Stimulated activated memory B cell treated with anti-CD40 and anti-IgM and Interleukin-4, amounts not matched to agents 10 μg/mL and 1 μg/mL and 100 μg/mL, for 72 hours (primary cell): ENCODE measurements at regions not wholly inside any gene's neighbourhood (a gene's known extent, or its start where the extent isn't known, plus 50 kb on each side); places are given as distances from the start of the nearest gene placed in this dataset.

ENCODE experiments used
- ATAC-seq: fragments of 150-1000 bp; cut with Tn5 transposase; 2 replicates; pipeline ENCODE4 v1.10.0; 2021
- H3K27ac Mint-ChIP-seq: one replicate; pipeline ENCODE4 v1.8.0; 2022; ENCODE audit warnings: mild to moderate bottlenecking, mixed read lengths
- H3K27me3 Mint-ChIP-seq: one replicate; pipeline ENCODE4 v1.8.0; 2022; ENCODE audit warnings: mixed read lengths
- H3K36me3 Mint-ChIP-seq: one replicate; pipeline ENCODE4 v1.8.0; 2022; ENCODE audit warnings: mixed read lengths
- H3K4me1 Mint-ChIP-seq: one replicate; pipeline ENCODE4 v1.8.0; 2022; ENCODE audit warnings: mixed read lengths
- H3K4me3 Mint-ChIP-seq: one replicate; pipeline ENCODE4 v1.8.0; 2022; ENCODE audit warnings: mild to moderate bottlenecking, moderate library complexity, mixed read lengths
- H3K9me3 Mint-ChIP-seq: one replicate; pipeline ENCODE4 v1.8.0; 2022; ENCODE audit warnings: mixed read lengths

DNA sequence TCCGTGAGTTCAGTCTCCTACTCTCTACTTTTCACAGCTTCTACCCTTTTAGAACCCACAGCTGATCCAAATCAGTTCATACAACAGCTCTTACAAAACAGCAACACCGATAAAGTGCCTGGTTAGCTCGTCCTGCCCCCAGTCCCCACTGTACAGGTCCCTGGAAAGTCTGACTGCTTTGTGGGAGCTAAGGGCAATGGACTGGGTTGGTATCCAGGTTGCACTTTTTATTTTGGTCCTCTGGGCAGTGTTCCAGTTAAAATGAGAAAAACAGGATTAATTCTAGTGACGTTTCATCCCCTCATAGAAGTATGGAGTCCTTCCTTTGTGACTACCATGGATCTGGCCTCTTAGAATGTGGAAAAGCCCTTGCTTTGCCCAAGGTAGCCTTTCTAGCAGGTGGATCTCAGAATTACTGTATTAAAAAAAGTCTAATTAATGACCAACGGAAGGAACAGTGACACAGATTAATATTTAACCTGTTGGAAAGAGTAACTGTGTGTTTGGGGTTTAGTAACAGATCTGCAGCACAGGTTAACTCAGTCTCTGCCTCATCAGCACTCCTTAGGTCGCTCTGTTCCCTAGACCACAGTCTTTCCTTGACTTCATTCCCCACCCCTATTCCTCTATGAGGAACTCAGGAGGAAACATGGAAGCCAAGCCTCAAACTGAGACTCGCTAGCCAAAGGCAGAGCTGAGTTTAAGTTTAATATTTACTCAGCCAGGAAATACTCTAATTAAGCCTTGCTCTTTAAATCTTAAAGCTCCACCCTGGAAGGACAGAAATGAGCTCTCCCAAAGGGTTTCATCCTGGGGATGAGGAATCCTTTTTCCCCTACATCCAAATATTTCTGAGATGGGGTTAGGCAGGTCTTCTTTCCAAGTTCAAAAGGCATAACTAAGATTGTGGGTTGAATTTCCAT is 52.8 kb upstream of the ITGA6 start:
- Mint-ChIP-seq H3K36me3 (peaks cover 4% of the 10 kb centered on the region), H3K4me3 (no peak overlapping the region)

DNA sequence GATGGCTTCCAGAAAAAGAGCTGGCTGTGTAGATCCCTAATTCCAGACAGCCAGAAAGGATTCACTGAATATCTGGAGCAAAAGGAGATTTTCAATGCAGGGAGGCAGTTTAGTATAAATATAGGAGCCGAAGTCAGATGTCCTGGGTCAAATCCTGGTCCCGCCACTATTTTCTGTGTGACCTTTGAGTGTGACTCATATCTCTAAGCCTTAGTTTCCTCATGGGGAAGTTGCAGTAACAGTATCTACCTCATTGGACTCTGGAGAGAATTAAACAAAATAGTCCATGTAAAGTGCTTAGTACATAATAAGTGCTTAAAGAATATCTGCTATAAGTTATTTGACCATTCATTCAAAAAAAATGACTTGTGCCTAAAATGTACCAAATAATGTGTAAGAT is 52.1 kb upstream of the ITGA6 start:
- H3K36me3 Mint-ChIP-seq = peaks cover 5% of the 10 kb centered on the region
- H3K4me1 Mint-ChIP-seq = peaks cover 11% of the 10 kb centered on the region
- no peak overlapping the region for H3K27ac Mint-ChIP-seq
- peaks cover 5% of the 10 kb centered on the region for H3K9me3 Mint-ChIP-seq
- peaks cover 25% of the 10 kb centered on the region for H3K27me3 Mint-ChIP-seq
- ATAC-seq = no peak
- H3K4me3 Mint-ChIP-seq = no peak overlapping the region

More for the DNA sequence above, 52.8 kb upstream of the ITGA6 start:
- no peak overlapping the region for H3K27ac Mint-ChIP-seq
- H3K4me1 Mint-ChIP-seq = peaks cover 11% of the 10 kb centered on the region
- ATAC-seq = no peak
- H3K27me3 Mint-ChIP-seq = peaks cover 25% of the 10 kb centered on the region
- peaks cover 5% of the 10 kb centered on the region for H3K9me3 Mint-ChIP-seq

DNA sequence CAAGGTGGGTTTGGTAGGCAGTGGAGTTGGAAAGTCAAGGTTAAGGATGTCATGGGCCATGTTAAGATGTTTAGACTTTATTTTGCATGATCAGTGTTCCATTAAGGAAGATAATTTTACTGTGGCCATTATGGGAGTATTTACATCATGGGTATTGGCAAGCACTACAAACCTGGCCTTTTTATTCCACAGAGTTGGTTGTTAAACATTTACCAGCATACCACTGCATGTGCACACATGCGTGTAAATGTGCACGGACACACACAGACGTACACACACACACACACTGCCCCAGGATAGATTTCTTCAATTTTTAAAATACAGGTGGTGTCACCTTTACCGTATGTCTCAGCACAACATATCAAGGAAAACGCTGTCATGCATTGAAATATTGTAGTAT is 51.4 kb upstream of the ITGA6 start:
- peaks cover 11% of the 10 kb centered on the region for H3K4me1 Mint-ChIP-seq
- H3K27ac Mint-ChIP-seq = no peak overlapping the region
- no peak overlapping the region for H3K4me3 Mint-ChIP-seq
- H3K36me3 Mint-ChIP-seq = peaks cover 5% of the 10 kb centered on the region
- peaks cover 5% of the 10 kb centered on the region for H3K9me3 Mint-ChIP-seq
- ATAC-seq = no peak
- peaks cover 18% of the 10 kb centered on the region for H3K27me3 Mint-ChIP-seq

DNA sequence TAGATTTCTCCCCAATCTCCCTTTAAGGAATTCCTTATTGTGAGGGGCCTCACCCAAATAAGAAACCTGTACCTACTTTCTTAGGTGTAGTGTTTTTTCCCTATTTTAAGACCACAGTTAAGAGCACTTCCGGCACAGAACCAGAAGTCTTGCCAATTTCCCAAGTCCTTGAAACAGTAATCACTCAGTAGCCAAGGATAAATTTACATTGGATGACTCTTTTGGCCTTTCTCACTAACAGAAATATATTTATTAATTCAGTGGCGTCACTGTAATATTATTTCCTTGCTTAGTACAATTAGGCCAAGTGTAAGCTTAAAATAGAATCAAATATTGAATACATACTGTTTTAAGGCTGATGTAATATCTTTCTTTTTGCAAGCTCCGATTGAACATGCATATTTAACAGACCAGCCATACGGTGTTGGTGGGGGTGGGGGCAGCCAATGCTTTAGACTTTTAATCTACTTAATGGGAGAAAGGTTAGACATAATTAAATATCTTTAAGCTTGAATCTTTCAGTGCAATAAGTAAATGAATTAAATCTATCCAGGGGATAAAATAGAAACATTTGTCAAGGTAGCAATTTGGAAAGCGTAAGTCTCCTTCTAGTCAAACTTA is 50.8 kb upstream of the ITGA6 start:
- ATAC-seq = no peak
- Mint-ChIP-seq H3K27me3 (peaks cover 18% of the 10 kb centered on the region), H3K4me3 (no peak overlapping the region), H3K9me3 (peaks cover 5% of the 10 kb centered on the region), H3K36me3 (peaks cover 5% of the 10 kb centered on the region), H3K27ac (no peak overlapping the region), H3K4me1 (peaks cover 11% of the 10 kb centered on the region)

DNA sequence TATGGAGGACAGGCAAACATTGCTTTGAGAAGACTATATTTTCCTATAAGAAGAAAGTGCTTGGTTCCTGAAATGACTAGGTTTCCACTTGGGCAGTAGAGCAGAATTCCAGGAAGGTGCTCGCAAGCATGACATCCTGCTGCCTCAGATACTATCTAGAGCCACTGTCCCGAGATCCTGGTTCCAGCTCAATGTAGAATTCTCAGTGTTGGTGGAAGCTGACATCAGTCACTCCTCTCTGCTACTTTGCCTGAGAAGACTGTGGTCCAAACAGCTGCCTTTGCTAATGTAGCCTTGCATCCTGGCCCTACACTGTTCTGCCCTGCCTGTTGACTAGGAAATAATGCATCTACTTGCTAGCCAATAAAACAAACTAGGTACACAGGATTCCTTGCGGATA is 50.0 kb upstream of the ITGA6 start:
- Mint-ChIP-seq H3K4me1 (peaks cover 11% of the 10 kb centered on the region), H3K27me3 (peaks cover 18% of the 10 kb centered on the region), H3K4me3 (no peak overlapping the region), H3K36me3 (peaks cover 5% of the 10 kb centered on the region), H3K27ac (no peak overlapping the region), H3K9me3 (peaks cover 5% of the 10 kb centered on the region)
- ATAC-seq = peak; percentile 50
